Gastroesophageal sphincter (tissue), 4 donors: ENCODE measurements at regions not wholly inside any gene's neighbourhood (a gene's known extent, or its start where the extent isn't known, plus 50 kb on each side); places are given as distances from the start of the nearest gene placed in this dataset.
"Not testable (repeated sequence)": the region's sequence is repeated elsewhere in the genome, so short reads cannot be mapped to it uniquely, and the experiment has no call there.

Experiments used
- ATAC-seq: fragments of 150-250 bp; one replicate; pipeline ENCODE4 v1.9.1; 2016; ENCODE audit warnings: mild to moderate bottlenecking, moderate library complexity
- H3K27ac ChIP-seq, 4 donors: fragments of 200-600 bp; sonication (generic) in 3 of 4; 1 replicate in 3 of 4; 2 replicates in 1 of 4; pipeline ENCODE4 v1.5.1; 2016 to 2019
- H3K27me3 ChIP-seq: fragments of 200-600 bp; sonication (generic); one replicate; pipeline ENCODE4 v1.5.1; 2019
- H3K36me3 ChIP-seq, 2 donors: fragments of 200-600 bp; sonication (generic); one replicate each; pipeline ENCODE4 v1.5.1; 2019; ENCODE audit warnings: control low read depth in 1 of 2
- H3K4me1 ChIP-seq, 3 donors: fragments of 200-600 bp; sonication (generic); 1 replicate in 2 of 3; 2 replicates in 1 of 3; pipeline ENCODE4 v1.5.1; 2016 to 2019; ENCODE audit warnings: control low read depth in 2 of 3
- H3K4me3 ChIP-seq, 2 donors: fragments of 200-600 bp; sonication (generic); one replicate each; pipeline ENCODE4 v1.5.1; 2019; ENCODE audit warnings: mild to moderate bottlenecking in 1 of 2, moderate library complexity in 1 of 2
- H3K9me3 ChIP-seq, 3 donors: fragments of 200-600 bp; sonication (generic); one replicate each; pipeline ENCODE4 v1.5.1; 2017 to 2019; ENCODE audit warnings: control low read depth in 2 of 3
- EP300 ChIP-seq: sonication (generic); formaldehyde crosslinking; IDR thresholded peaks from one replicate; pipeline ENCODE4 v1.6.1; 2017; ENCODE audit warnings: antibody characterized with exemption, mild to moderate bottlenecking
- POLR2A ChIP-seq, 2 donors: fragments of 450-650 bp; IDR thresholded peaks; one replicate each; pipeline ENCODE4 v1.6.1; 2017; ENCODE audit warnings: antibody characterized with exemption in 2 of 2, mild to moderate bottlenecking in 2 of 2, moderate library complexity in 1 of 2
- POLR2AphosphoS5 ChIP-seq: sonication (generic); formaldehyde crosslinking; IDR thresholded peaks from one replicate; pipeline ENCODE4 v1.6.1; 2017; ENCODE audit warnings: antibody characterized with exemption
- WGBS, 2 donors: methylation state at CpG; one replicate each; pipeline ENCODE4 v1.1.5; 2018; ENCODE audit warnings: low coverage in 1 of 2; 5-methylcytosine and 5-hydroxymethylcytosine counted together
- TF ChIP-seq, protein P1 (sequence below), 4 experiments: fragments of 200-600 bp in 2 of 4; fragments of 450-650 bp in 2 of 4; sonication (generic) in 1 of 4; IDR thresholded peaks; one replicate each; pipeline ENCODE4 v1.5.1; 2017 to 2019; ENCODE audit warnings: antibody characterized with exemption in 4 of 4, mild to moderate bottlenecking in 2 of 4, moderate library complexity in 2 of 4

GRCh38 chr14:22492622-22493542 lies 96.1 kb downstream of the DAD1 start:
- H3K27me3 ChIP-seq: peaks cover 23% of the 10 kb centered on the region

DNA sequence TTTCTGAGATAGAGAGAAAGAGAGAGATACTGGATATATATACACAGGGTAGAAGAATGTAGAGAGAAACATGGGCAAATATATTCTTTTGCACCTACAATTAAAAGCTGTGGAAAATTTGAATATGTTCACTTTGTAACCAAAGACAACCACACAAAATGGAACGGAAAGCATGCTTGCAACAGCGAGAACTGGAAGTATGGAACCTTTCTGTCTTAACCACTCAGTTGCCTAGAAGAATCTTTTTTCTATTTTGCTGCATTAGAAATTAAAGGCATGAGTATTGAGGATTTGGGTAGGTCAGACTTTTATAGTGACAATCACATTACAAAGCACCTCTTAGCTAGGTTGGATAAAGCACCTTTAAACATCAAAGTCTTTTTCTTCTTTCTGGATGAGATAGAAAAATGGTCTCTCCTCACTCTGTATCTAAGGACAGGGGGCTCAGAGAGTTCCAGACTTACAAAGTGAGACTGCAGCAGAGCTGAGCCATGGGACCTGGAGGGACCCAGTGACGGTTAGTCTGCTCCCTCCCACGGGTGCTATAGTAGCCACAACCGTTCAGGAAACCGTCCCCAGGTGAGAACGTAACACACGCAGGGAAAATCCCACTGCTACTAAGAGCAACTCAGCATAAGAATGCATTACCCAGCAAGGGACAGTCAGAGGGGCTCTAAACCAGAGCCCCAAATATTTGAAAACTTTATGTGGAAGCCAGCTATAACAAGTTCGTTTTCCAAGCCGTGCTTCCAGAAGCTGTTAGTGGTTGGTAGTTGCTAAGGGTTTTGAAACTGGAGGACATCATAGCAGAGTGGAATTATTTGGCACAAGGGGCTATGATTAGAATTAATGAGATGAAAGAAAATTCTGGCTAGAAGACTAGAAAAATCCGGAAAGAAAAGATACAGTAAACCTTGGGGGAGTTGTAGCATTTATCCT lies 97.1 kb downstream of the DAD1 start:
- Histone ChIP-seq H3K4me1 (peaks cover 0 to 14% (median 0%) of the 10 kb centered on the region in 3 donors), H3K9me3 (no peaks in the 10 kb centered on the region), H3K4me3 (no peak overlapping the region), H3K27ac (no peak overlapping the region), H3K36me3 (no peaks in the 10 kb centered on the region), H3K27me3 (peaks cover 31% of the 10 kb centered on the region)
- 64 to 80% methylated on average over 7 to 10 of the region's 11 CpGs for WGBS, 2 donors
- no peak for ATAC-seq
- TF ChIP-seq EP300 (no peak), POLR2A (IDR thresholded peaks at IDR 0.05) (no peak), POLR2AphosphoS5 (no peak)
- TF ChIP-seq, protein P1, sequence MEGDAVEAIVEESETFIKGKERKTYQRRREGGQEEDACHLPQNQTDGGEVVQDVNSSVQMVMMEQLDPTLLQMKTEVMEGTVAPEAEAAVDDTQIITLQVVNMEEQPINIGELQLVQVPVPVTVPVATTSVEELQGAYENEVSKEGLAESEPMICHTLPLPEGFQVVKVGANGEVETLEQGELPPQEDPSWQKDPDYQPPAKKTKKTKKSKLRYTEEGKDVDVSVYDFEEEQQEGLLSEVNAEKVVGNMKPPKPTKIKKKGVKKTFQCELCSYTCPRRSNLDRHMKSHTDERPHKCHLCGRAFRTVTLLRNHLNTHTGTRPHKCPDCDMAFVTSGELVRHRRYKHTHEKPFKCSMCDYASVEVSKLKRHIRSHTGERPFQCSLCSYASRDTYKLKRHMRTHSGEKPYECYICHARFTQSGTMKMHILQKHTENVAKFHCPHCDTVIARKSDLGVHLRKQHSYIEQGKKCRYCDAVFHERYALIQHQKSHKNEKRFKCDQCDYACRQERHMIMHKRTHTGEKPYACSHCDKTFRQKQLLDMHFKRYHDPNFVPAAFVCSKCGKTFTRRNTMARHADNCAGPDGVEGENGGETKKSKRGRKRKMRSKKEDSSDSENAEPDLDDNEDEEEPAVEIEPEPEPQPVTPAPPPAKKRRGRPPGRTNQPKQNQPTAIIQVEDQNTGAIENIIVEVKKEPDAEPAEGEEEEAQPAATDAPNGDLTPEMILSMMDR (IDR thresholded peaks at IDR 0.05): no peak

More at GRCh38 chr14:22492622-22493542, 96.1 kb downstream of the DAD1 start:
- H3K27ac ChIP-seq: no peak overlapping the region
- H3K4me1 ChIP-seq: peaks cover 0 to 14% (median 0%) of the 10 kb centered on the region in 3 donors
- H3K9me3 ChIP-seq: no peaks in the 10 kb centered on the region
- no peak overlapping the region for H3K4me3 ChIP-seq
- no peak for TF ChIP-seq POLR2AphosphoS5
- TF ChIP-seq POLR2A (IDR thresholded peaks at IDR 0.05): no peak
- TF ChIP-seq EP300: no peak
- TF ChIP-seq, protein P1 (IDR thresholded peaks at IDR 0.05): no peak
- H3K36me3 ChIP-seq: no peaks in the 10 kb centered on the region
- WGBS, 2 donors: 84 to 90% methylated on average over 10 to 14 of the region's 15 CpGs
- no peak for ATAC-seq

GRCh38 chr14:22491053-22491452 lies 98.0 kb downstream of the DAD1 start:
- H3K9me3 ChIP-seq, ATAC-seq, H3K27ac ChIP-seq, H3K4me3 ChIP-seq, H3K36me3 ChIP-seq: not testable (repeated sequence)
- Histone ChIP-seq H3K4me1 (peaks cover 0 to 14% (median 0%) of the 10 kb centered on the region in 3 donors), H3K27me3 (peaks cover 33% of the 10 kb centered on the region)
- WGBS, 2 donors: 100% methylated on average over 1 of the region's 3 CpGs; no CpG with 5 or more reads in 1 of the 2 donors

DNA sequence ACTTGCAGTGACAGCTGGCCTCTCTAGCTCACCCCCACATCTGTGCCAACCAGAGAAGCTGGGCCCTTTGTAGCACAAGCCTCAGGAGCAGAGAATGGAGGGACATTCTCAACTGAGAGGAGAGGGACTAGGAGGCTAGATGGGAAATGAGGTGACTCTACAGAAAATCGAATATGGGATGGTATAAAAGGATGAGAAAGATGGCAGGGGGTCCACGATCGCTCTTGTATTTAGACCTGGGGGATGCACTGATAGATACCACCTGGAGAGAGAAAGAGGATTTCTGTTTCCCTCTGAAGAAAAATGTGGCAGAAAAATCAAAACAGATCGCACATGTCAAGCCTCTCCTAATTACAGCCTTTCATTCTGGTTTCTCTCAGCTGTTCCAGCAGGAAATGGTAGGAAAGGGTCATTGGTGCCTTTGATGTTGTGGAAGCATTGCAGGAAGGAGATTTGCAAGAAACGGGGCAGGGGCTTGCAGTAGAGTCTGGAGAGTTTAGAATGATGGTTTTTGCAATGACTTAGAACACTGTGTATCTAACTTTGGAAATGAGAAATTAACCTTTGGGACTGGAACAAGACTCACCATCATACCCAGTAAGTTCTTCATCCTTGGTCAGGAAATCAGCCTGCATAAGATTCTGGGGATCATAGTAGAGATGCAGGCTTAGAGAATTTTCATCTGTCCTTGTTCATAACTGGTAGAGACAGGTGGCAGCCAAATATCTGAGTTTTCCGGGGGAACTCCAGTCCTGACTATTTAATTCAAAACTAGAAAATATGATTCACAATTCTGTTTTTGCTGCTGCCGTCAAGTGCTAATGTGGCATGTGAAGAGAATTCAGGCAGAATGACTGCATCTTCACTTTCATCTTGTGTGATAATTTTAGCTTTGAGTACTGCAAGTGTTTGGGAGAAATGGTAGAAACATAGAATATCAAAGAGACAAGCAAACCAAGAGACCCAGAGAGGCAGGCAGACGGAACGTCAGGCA lies 98.8 kb downstream of the DAD1 start:
- H3K27ac ChIP-seq: no peak overlapping the region

More for the DNA sequence above, 98.8 kb downstream of the DAD1 start:
- 51 to 67% methylated on average over 9 of the region's 9 CpGs for WGBS, 2 donors
- no peak overlapping the region for H3K4me3 ChIP-seq
- H3K27me3 ChIP-seq: peaks cover 33% of the 10 kb centered on the region
- no peak for ATAC-seq
- H3K36me3 ChIP-seq: no peaks in the 10 kb centered on the region
- no peaks in the 10 kb centered on the region for H3K9me3 ChIP-seq
- TF ChIP-seq, protein P1 (IDR thresholded peaks at IDR 0.05): no peak
- TF ChIP-seq EP300 (no peak), POLR2AphosphoS5 (no peak), POLR2A (IDR thresholded peaks at IDR 0.05) (no peak)
- peaks cover 0 to 14% (median 0%) of the 10 kb centered on the region in 3 donors for H3K4me1 ChIP-seq
